AG04450 (cell line): ENCODE measurements at regions not wholly inside any gene's neighbourhood (a gene's known extent, or its start where the extent isn't known, plus 50 kb on each side); places are given as distances from the start of the nearest gene placed in this dataset.

Experiments
- CTCF ChIA-PET: fragments of 300-600, 350-600 bp; formaldehyde crosslinking; extraction: SDS; loops from one replicate; lab custom pipeline; 2022; ENCODE audit warnings: antibody characterized with exemption, inconsistent platforms; lab: Charles Lee
- POLR2A ChIA-PET: fragments of 350-600 bp; formaldehyde crosslinking; extraction: SDS; loops from one replicate; lab custom pipeline; 2021; ENCODE audit warnings: antibody characterized with exemption, inconsistent platforms; lab: Yijun Ruan, JAX
- DNase-seq: peaks from one replicate; pipeline ENCODE4 v3.0.0-alpha.2; 2011; ENCODE audit warnings: low read depth, low spot score
- H3K27ac ChIP-seq: one replicate; pipeline ENCODE4 v1.5.1; 2012; ENCODE audit warnings: low read depth, low read length, control low read depth
- H3K27me3 ChIP-seq: one replicate; pipeline ENCODE4 v1.6.0; 2012; ENCODE audit warnings: low read length; ENCODE audit not compliant: control insufficient read depth, insufficient read depth
- H3K4me3 ChIP-seq: 2 replicates; pipeline ENCODE4 v1.5.1; 2011; ENCODE audit warnings: mild to moderate bottlenecking, low read depth, low read length, control low read depth
- H3K9me3 ChIP-seq: 2 replicates; pipeline ENCODE4 v1.5.1; 2012; ENCODE audit warnings: low read length; ENCODE audit not compliant: control insufficient read depth, insufficient read depth
- CTCF ChIP-seq: IDR thresholded peaks from 2 replicates; pipeline ENCODE4 v1.5.1; 2011; ENCODE audit warnings: low read depth, low read length, control low read depth, inconsistent platforms

- DNase-seq = no peak
- no peak for TF ChIP-seq CTCF
- Histone ChIP-seq H3K4me3 (no peak overlapping the region), H3K27me3 (peaks cover 2% of the 10 kb centered on the region), H3K27ac (no peak overlapping the region), H3K9me3 (no peaks in the 10 kb centered on the region)
- ChIA-PET POLR2A (no interaction called here), CTCF (no interaction called here)
Observed at GRCh38 chr12:4843907-4844306, 65.8 kb upstream of the KCNA1 start.

GRCh38 chr12:4847713-4848112 lies 62.0 kb upstream of the KCNA1 start:
- POLR2A ChIA-PET = no interaction called here
- Histone ChIP-seq H3K9me3 (no peaks in the 10 kb centered on the region), H3K27ac (no peak overlapping the region), H3K27me3 (peaks cover 2% of the 10 kb centered on the region), H3K4me3 (no peak overlapping the region)
- CTCF ChIA-PET = interaction anchor here (0.6 to 6.8 kb wide), 3 partner anchors 12 to 813 kb away, joined by 3 to 123 read pairs (median 3); no protein-coding TSS in a partner anchor
- DNase-seq = no peak
- no peak for TF ChIP-seq CTCF

- Histone ChIP-seq H3K27me3 (peaks cover 2% of the 10 kb centered on the region), H3K9me3 (no peaks in the 10 kb centered on the region), H3K4me3 (no peak overlapping the region), H3K27ac (no peak overlapping the region)
- ChIA-PET POLR2A (no interaction called here), CTCF (interaction anchor here (0.7 to 6.8 kb wide), 25 partner anchors 9 to 487 kb away, joined by 3 to 123 read pairs (median 4); no protein-coding TSS in a partner anchor)
- peak; percentile 84 for TF ChIP-seq CTCF
- no peak for DNase-seq
Observed at GRCh38 chr12:4849115-4849541, 60.6 kb upstream of the KCNA1 start.

- peaks cover 2% of the 10 kb centered on the region for H3K27me3 ChIP-seq
- ChIA-PET POLR2A (no interaction called here), CTCF (interaction anchor here (0.7 to 6.8 kb wide), 22 partner anchors 9 to 305 kb away, joined by 3 to 123 read pairs (median 4); no protein-coding TSS in a partner anchor)
Observed at GRCh38 chr12:4849795-4850345, 59.8 kb upstream of the KCNA1 start.

More at GRCh38 chr12:4849795-4850345, 59.8 kb upstream of the KCNA1 start:
- Histone ChIP-seq H3K4me3 (no peak overlapping the region), H3K9me3 (no peaks in the 10 kb centered on the region), H3K27ac (no peak overlapping the region)
- no peak for DNase-seq
- TF ChIP-seq CTCF = no peak
